ENCODE measurements at regions not wholly inside any gene's neighbourhood (a gene's known extent, or its start where the extent isn't known, plus 50 kb on each side); places are given as distances from the start of the nearest gene placed in this dataset.
"Not testable (repeated sequence)": the region's sequence is repeated elsewhere in the genome, so short reads cannot be mapped to it uniquely, and the experiment has no call there.

GRCh38 chr1:110260194-110260593, 50.1 kb downstream of the KCNC4 start:
- no peak for DNase-seq

GRCh38 chr1:110262296-110262695, 52.2 kb downstream of the KCNC4 start:
- no peak for DNase-seq

DNA sequence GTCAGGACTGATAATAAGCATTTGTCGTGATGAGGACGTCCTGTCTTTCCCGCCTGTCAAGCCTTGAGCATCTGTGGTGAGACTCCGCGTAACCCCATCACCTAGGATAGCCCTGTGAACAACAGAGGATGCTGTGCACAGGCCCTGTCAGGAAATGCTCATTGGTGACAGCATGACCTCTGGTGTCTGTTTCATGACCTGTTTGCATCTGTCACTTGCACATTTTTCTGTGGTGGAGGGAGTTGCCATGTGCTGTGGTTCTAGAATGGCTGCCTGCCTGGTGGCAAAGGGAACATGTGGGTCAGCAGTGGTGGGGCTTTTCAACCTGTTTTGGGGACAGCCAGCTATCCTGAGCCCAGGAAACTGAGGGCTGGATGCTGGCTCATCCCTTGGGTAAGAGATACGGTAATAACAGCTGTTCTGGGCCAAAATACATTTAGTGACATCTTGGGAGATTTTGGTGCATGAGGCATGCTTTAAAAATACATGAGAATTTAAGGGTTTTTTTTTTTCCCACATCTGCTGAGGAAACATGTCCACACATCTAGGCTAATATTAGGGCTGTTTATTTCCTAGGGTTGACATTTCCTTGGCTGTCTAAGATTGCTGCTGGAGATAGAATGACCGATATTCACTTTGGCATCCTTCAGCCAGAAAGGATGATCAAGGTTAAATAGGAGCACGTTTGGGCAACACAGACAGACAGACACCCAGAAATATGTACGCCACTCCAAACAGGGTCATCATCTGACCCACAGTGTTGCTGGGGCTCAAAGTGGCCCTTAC, 52.9 kb downstream of the KCNC4 start:
- no peak for DNase-seq

DNA sequence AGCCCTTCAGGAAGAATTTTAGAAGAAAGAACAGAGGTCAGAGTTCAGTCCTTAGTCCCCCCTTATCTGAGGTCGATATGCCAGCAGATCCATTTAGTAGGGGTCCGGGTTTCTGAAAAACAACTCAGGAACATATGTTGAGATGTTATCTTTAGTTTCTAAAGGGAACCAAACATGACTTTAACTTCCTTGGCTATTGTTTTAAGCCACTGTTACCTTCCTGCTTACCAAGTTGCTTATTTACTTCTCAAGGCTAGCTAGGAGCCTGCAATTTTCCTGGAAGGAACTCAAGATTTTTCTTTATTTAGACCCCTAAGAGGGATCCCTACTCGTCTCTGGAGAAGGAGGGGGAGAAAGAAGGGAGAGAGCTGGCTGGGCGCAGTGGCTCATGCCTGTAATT, 54.3 kb downstream of the KCNC4 start:
- DNase-seq = no peak

DNA sequence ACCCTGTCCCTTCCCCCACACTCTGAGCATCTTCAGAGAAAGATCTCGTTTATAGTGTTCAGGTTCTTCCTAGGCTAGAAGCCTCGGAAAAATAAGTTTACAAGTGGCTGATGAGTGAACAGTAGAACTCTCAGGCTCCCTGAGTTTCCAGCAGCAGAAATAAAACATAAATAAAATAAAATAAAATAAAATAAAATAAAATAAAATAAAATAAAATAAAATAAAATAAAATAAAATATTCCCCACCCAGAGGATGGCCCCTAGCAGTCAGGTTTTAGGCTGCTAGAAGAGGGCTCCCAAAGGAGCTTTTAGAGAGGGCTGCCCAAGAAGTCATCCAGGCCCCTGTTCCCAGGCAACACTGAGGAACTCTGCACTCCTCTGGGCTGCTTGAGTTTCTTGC, 55.1 kb downstream of the KCNC4 start:
- no peak for DNase-seq

- no peak for DNase-seq
Observed at GRCh38 chr1:110266834-110267233, 56.7 kb downstream of the KCNC4 start.

DNA sequence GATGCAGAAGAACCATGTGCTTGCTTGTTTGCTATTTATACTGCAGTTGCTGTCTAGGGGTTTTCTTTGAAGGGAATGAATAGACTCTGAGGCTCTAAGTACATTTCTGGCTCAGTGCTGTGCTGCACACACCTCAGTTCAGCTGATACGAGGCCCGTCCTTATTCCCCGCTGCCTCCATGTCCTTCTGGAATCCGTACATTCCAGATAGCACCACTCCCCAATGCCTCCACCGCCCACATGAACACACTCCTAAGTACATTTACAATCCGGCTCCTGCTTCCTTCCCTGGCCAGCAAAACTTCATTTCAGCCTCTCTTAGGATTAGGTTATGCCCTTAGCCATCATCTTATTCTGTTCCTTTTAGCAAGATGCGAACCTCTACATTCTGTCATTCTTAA, 57.1 kb downstream of the KCNC4 start:
- DNase-seq = no peak

DNA sequence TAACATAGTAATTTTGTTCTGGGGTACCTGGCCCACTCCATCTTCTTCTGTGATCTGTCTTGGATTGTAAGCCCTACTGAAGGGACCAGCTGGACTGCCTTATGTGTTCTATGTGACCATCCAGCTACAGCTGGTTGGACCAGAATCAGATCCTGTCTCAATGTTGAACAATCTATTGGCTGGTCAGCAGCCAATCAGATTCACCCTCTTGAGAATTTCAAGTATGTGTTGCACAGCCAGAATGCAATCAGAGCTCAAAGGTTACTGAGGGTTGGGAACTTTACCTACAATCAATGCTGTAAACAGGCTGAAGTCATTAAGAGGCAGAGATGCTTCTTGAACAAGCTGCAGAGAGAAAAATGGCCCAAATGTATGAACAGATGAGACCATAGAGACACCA, 61.9 kb downstream of the KCNC4 start:
- DNase-seq = no peak

DNA sequence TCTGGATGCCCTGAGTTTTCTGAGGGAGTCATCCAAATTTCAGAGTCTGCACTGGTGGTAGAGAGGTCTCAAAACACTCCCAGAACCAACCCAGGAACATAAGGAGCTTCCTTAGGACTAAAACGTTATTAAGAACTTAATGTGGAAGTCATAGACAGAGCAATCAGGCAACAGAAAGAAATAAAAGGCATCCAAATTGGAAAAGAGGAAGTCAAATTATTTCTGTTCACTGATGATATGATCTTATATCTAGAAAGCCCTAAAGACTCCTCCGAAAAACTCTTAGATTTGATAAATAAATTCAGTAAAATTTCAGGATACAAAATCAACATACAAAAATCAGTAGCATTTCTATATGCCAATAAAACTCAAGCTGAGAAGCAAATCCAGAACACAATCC, 63.7 kb downstream of the KCNC4 start:
- DNase-seq = not testable (repeated sequence)

DNA sequence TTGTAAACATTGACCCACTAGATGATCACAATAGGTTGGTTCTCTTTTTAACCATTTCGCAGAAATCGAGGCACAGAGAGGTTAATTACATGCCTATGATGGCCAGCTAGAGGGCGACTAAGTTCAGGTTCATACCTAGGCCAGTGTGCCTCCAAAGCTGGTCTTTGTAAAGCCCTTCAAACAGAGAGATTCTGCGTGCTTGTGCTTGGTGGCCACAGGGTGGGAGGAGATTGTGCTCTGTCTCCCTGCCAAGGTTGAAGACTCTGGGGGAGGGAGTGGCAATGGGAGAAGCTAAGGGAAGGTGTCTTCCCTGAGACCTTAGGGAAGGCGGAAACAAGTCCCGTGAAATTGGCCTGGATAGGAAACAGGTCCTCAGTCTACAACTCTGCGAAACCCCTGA, 59.1 kb upstream of the RBM15 start:
- no peak for DNase-seq

DNA sequence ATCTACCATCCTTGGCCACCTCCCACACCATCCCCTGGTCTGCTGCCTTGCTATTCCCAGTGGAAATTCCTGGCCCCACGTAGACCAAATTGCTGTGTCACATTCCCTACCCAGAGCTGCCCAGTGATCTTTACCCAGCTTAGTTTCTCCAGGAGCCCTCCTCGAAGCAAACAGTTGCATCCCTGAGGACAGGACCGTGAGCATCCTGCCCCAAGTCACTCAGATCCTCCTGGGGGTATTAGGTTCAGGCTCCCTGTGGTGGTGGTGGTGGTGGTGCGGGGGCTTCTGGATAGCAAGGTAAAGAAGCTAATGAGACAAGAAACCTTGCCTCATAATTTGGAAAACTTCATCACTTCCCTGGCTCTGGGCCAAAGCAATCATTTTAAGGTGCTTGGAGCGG, 58.4 kb upstream of the RBM15 start:
- no peak for DNase-seq

GRCh38 chr1:110281363-110282290, 57.5 kb upstream of the RBM15 start:
- no peak for DNase-seq

GRCh38 chr1:110282395-110282794, 56.8 kb upstream of the RBM15 start:
- DNase-seq = no peak

DNA sequence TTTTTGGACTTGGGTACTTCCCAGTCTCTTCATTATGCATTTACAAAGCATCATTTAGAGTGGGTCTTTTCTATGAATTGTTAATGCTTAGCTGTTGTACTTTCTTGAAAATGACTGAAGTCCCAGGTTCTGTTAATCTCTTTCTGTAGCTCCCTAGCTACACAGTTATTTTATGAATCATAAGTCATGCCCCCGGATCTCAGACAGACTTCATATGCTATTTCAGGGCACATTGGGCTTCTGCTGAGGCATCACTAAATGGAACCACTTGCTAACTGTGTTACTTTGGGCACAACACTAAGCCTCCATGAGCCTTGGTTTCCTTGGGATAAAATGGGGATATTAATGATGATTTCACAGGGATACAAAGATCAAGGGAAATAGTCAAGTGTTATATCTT, 55.5 kb upstream of the RBM15 start:
- peak; percentile 39 for DNase-seq

GRCh38 chr1:110285316-110285715, 53.9 kb upstream of the RBM15 start:
- no peak for DNase-seq

- DNase-seq = no peak
Observed at GRCh38 chr1:110286564-110286963, 52.6 kb upstream of the RBM15 start.

GRCh38 chr1:110288111-110288510, 51.1 kb upstream of the RBM15 start:
- DNase-seq = no peak
